ENCODE measurements at regions not wholly inside any gene's neighbourhood (a gene's known extent, or its start where the extent isn't known, plus 50 kb on each side); places are given as distances from the start of the nearest gene placed in this dataset.

DNA sequence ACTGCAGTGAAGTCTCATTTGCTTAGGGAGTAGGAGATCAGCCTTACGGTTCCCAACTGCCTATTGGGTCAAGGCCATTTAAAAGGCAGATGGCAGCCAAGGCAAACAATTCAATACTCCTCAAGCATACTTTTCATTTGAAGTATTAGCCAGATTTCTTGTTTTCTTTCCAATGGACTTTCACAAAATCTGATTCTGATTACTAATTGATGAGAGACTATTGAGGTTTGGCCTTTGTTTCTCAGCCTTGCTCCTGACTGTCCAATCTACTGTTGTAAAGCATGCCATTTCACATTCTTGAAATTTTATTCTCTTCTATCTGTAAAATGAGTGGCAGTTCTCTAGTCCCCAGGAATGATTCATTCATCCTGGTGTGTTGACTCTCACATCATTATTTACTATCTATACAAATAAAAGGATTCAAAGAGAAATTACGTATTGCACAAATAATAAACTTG is 166.2 kb upstream of the TGFBR2 start:
- TF ChIP-seq, protein P1, sequence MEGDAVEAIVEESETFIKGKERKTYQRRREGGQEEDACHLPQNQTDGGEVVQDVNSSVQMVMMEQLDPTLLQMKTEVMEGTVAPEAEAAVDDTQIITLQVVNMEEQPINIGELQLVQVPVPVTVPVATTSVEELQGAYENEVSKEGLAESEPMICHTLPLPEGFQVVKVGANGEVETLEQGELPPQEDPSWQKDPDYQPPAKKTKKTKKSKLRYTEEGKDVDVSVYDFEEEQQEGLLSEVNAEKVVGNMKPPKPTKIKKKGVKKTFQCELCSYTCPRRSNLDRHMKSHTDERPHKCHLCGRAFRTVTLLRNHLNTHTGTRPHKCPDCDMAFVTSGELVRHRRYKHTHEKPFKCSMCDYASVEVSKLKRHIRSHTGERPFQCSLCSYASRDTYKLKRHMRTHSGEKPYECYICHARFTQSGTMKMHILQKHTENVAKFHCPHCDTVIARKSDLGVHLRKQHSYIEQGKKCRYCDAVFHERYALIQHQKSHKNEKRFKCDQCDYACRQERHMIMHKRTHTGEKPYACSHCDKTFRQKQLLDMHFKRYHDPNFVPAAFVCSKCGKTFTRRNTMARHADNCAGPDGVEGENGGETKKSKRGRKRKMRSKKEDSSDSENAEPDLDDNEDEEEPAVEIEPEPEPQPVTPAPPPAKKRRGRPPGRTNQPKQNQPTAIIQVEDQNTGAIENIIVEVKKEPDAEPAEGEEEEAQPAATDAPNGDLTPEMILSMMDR (IDR thresholded peaks at IDR 0.05), result no peak
- TF ChIP-seq ZFX (IDR thresholded peaks at IDR 0.05; ENCODE audit: borderline replicate concordance), result no peak

Measured in 22Rv1 (cell line).